OCI-LY3 (cell line): ENCODE measurements at regions not wholly inside any gene's neighbourhood (a gene's known extent, or its start where the extent isn't known, plus 50 kb on each side); places are given as distances from the start of the nearest gene placed in this dataset.

Experiments used
- H2AFZ ChIP-seq: fragments of 200-600, 300-600 bp; shearing (Covaris generic); 2 replicates; pipeline ENCODE4 v1.6.0; 2014; ENCODE audit warnings: antibody characterized with exemption, low read depth, low read length
- H3K27ac ChIP-seq: fragments of 200-600, 300-600 bp; sonication (generic); 2 replicates; pipeline ENCODE4 v1.5.1; 2014; ENCODE audit warnings: mild to moderate bottlenecking, low read length, moderate library complexity, mixed read lengths
- H3K27me3 ChIP-seq: fragments of 200-600, 300-600 bp; sonication (generic); 2 replicates; pipeline ENCODE4 v1.6.1; 2014; ENCODE audit warnings: low read depth, low read length, mixed read lengths
- H3K36me3 ChIP-seq: fragments of 200-600, 300-600 bp; sonication (generic); replicated peaks from 2 replicates; pipeline ENCODE3; 2014; ENCODE audit warnings: low read depth, low read length, mixed read lengths
- H3K4me1 ChIP-seq: fragments of 300-600, 200-600 bp; sonication (generic); 2 replicates; pipeline ENCODE4 v1.6.1; 2014; ENCODE audit warnings: low read length, mixed read lengths
- H3K4me2 ChIP-seq: fragments of 200-600, 300-600 bp; sonication (generic); 2 replicates; pipeline ENCODE4 v1.6.1; 2014; ENCODE audit warnings: low read length, mixed read lengths
- H3K4me3 ChIP-seq: fragments of 300-600, 200-600 bp; sonication (generic); 2 replicates; pipeline ENCODE4 v1.5.1; 2014; ENCODE audit warnings: antibody characterized with exemption, mild to moderate bottlenecking, low read length, moderate library complexity
- H3K79me2 ChIP-seq: fragments of 300-600, 200-600 bp; shearing (Covaris generic); 2 replicates; pipeline ENCODE4 v1.6.1; 2014; ENCODE audit warnings: mild to moderate bottlenecking, low read length, mixed read lengths
- H3K9ac ChIP-seq: fragments of 300-600, 200-600 bp; shearing (Covaris generic); 2 replicates; pipeline ENCODE4 v1.6.0; 2014; ENCODE audit warnings: mild to moderate bottlenecking, low read length, moderate library complexity
- H3K9me3 ChIP-seq: fragments of 200-600, 300-600 bp; shearing (Covaris generic); 2 replicates; pipeline ENCODE4 v1.6.1; 2014; ENCODE audit warnings: low read length, mixed read lengths; ENCODE audit not compliant: insufficient read depth
- H4K20me1 ChIP-seq: fragments of 200-600, 300-600 bp; sonication (generic); 2 replicates; pipeline ENCODE4 v1.6.1; 2016; ENCODE audit warnings: low read length, mixed read lengths; ENCODE audit not compliant: insufficient read depth
- CTCF ChIP-seq: fragments of 200-600, 300-600 bp; sonication (generic); IDR thresholded peaks from 2 replicates; pipeline ENCODE4 v1.5.1; 2014; ENCODE audit warnings: antibody characterized with exemption, low read length, low read depth
- EZH2phosphoT487 ChIP-seq: fragments of 200-600 bp; shearing (Covaris generic); IDR thresholded peaks from 2 replicates; pipeline ENCODE4 v1.6.1; 2018; ENCODE audit warnings: antibody characterized with exemption, mixed run types, low read depth

- Histone ChIP-seq H3K4me1 (no peaks in the 10 kb centered on the region), H3K27ac (no peak overlapping the region), H3K4me3 (no peak overlapping the region), H2AFZ (no peak overlapping the region), H3K9me3 (no peaks in the 10 kb centered on the region), H3K27me3 (no peaks in the 10 kb centered on the region), H3K4me2 (no peak overlapping the region), H3K36me3 (no peaks in the 10 kb centered on the region), H4K20me1 (no peaks in the 10 kb centered on the region), H3K79me2 (no peaks in the 10 kb centered on the region), H3K9ac (no peak overlapping the region)
- TF ChIP-seq CTCF (no peak), EZH2phosphoT487 (no peak)
Observed at GRCh38 chr1:99107680-99108079, 103.0 kb upstream of the PLPPR5 start.

GRCh38 chr1:99110140-99111041, 105.7 kb upstream of the PLPPR5 start:
- Histone ChIP-seq H2AFZ (no peak overlapping the region), H3K79me2 (no peaks in the 10 kb centered on the region), H3K27ac (no peak overlapping the region), H3K4me1 (no peaks in the 10 kb centered on the region), H3K9me3 (no peaks in the 10 kb centered on the region), H3K27me3 (no peaks in the 10 kb centered on the region), H4K20me1 (no peaks in the 10 kb centered on the region), H3K4me2 (no peak overlapping the region), H3K4me3 (no peak overlapping the region), H3K36me3 (no peaks in the 10 kb centered on the region), H3K9ac (no peak overlapping the region)
- TF ChIP-seq EZH2phosphoT487: no peak
- TF ChIP-seq CTCF: no peak

- TF ChIP-seq EZH2phosphoT487: no peak
- TF ChIP-seq CTCF: no peak
- Histone ChIP-seq H3K36me3 (no peaks in the 10 kb centered on the region), H4K20me1 (no peaks in the 10 kb centered on the region), H3K4me3 (no peak overlapping the region), H3K79me2 (no peaks in the 10 kb centered on the region), H3K9ac (no peak overlapping the region), H2AFZ (no peak overlapping the region), H3K9me3 (no peaks in the 10 kb centered on the region), H3K4me2 (no peak overlapping the region), H3K27ac (no peak overlapping the region), H3K27me3 (no peaks in the 10 kb centered on the region), H3K4me1 (no peaks in the 10 kb centered on the region)
Observed at GRCh38 chr1:99115231-99115630, 110.6 kb upstream of the PLPPR5 start.

- Histone ChIP-seq H3K27ac (no peak overlapping the region), H3K27me3 (no peaks in the 10 kb centered on the region), H3K9ac (no peak overlapping the region), H2AFZ (no peak overlapping the region), H3K4me1 (no peaks in the 10 kb centered on the region), H4K20me1 (no peaks in the 10 kb centered on the region), H3K4me3 (no peak overlapping the region), H3K9me3 (no peaks in the 10 kb centered on the region), H3K36me3 (no peaks in the 10 kb centered on the region), H3K79me2 (no peaks in the 10 kb centered on the region), H3K4me2 (no peak overlapping the region)
- TF ChIP-seq CTCF (no peak), EZH2phosphoT487 (no peak)
Observed at GRCh38 chr1:99119188-99119587, 114.5 kb upstream of the PLPPR5 start.
